ENCODE measurements at regions not wholly inside any gene's neighbourhood (a gene's known extent, or its start where the extent isn't known, plus 50 kb on each side); places are given as distances from the start of the nearest gene placed in this dataset.

DNA sequence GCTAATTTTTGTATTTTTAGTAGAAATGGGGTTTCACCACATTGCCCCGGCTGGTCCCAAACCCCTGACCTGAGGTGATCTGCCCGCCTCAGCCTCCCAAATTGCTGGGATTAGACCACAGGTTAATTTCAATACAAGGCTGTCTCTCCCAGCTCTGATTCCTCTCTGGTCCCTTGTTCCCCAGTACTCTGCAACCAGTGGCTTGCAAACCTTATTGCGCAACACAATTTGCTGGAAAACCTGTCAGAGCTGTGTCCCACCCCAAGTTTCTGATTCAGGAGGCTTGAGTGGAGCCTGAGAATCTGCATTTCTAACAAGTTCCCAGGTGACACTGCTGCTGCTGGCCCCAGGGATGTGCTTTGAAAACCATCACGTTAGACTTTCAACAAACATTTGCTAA, 96.2 kb upstream of the SRSF6 start:
- TF ChIP-seq STAT1 (IDR thresholded peaks at IDR 0.05; ENCODE audit: unreplicated experiment) (no peak), CTCF (conservative IDR thresholded peaks at IDR 0.05; ENCODE audit: low read depth in 2 of 2) (no peak), ZNF331 (CRISPR knock-in tag; IDR thresholded peaks at IDR 0.05; ENCODE audit: low read depth) (no peak), EZH2phosphoT487 (IDR thresholded peaks at IDR 0.05; ENCODE audit: unreplicated experiment) (no peak)
- TF ChIP-seq, protein P1, sequence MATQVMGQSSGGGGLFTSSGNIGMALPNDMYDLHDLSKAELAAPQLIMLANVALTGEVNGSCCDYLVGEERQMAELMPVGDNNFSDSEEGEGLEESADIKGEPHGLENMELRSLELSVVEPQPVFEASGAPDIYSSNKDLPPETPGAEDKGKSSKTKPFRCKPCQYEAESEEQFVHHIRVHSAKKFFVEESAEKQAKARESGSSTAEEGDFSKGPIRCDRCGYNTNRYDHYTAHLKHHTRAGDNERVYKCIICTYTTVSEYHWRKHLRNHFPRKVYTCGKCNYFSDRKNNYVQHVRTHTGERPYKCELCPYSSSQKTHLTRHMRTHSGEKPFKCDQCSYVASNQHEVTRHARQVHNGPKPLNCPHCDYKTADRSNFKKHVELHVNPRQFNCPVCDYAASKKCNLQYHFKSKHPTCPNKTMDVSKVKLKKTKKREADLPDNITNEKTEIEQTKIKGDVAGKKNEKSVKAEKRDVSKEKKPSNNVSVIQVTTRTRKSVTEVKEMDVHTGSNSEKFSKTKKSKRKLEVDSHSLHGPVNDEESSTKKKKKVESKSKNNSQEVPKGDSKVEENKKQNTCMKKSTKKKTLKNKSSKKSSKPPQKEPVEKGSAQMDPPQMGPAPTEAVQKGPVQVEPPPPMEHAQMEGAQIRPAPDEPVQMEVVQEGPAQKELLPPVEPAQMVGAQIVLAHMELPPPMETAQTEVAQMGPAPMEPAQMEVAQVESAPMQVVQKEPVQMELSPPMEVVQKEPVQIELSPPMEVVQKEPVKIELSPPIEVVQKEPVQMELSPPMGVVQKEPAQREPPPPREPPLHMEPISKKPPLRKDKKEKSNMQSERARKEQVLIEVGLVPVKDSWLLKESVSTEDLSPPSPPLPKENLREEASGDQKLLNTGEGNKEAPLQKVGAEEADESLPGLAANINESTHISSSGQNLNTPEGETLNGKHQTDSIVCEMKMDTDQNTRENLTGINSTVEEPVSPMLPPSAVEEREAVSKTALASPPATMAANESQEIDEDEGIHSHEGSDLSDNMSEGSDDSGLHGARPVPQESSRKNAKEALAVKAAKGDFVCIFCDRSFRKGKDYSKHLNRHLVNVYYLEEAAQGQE (IDR thresholded peaks at IDR 0.05; ENCODE audit: unreplicated experiment) = no peak

Measured in GM23338 (cell line).